ENCODE measurements at regions not wholly inside any gene's neighbourhood (a gene's known extent, or its start where the extent isn't known, plus 50 kb on each side); places are given as distances from the start of the nearest gene placed in this dataset.

- no peak for DNase-seq
These were observed 636.9 kb upstream of the BOD1L1 start for GRCh38 chr4:14264437-14264836.

GRCh38 chr4:14265651-14266050, 638.1 kb upstream of the BOD1L1 start:
- DNase-seq: no peak

- peak; percentile 41 for DNase-seq
These were observed 640.0 kb upstream of the BOD1L1 start for GRCh38 chr4:14267373-14268060.

GRCh38 chr4:14269824-14270223, 642.3 kb upstream of the BOD1L1 start:
- no peak for DNase-seq

GRCh38 chr4:14272206-14272605, 644.7 kb upstream of the BOD1L1 start:
- DNase-seq: no peak

- no peak for DNase-seq
These were observed 650.0 kb upstream of the BOD1L1 start for GRCh38 chr4:14277505-14277904.

- no peak for DNase-seq
These were observed 653.0 kb upstream of the BOD1L1 start for GRCh38 chr4:14280567-14280966.

GRCh38 chr4:14284578-14284977, 657.1 kb upstream of the BOD1L1 start:
- DNase-seq: no peak

GRCh38 chr4:14289708-14290107, 662.2 kb upstream of the BOD1L1 start:
- DNase-seq: no peak

GRCh38 chr4:14293582-14293981, 666.1 kb upstream of the BOD1L1 start:
- no peak for DNase-seq

- no peak for DNase-seq
These were observed 667.1 kb upstream of the BOD1L1 start for GRCh38 chr4:14294611-14295010.

- DNase-seq: no peak
These were observed 671.6 kb upstream of the BOD1L1 start for GRCh38 chr4:14299166-14299565.

- DNase-seq: no peak
These were observed 674.5 kb upstream of the BOD1L1 start for GRCh38 chr4:14302021-14302420.

GRCh38 chr4:14303856-14304255, 676.3 kb upstream of the BOD1L1 start:
- DNase-seq: no peak

- DNase-seq: no peak
These were observed 680.7 kb upstream of the BOD1L1 start for GRCh38 chr4:14308229-14308651.

GRCh38 chr4:14309431-14309830, 681.9 kb upstream of the BOD1L1 start:
- DNase-seq: no peak

GRCh38 chr4:14313757-14314156, 686.2 kb upstream of the BOD1L1 start:
- DNase-seq: no peak

GRCh38 chr4:14315129-14315528, 687.2 kb upstream of the CPEB2 start:
- DNase-seq: no peak

GRCh38 chr4:14317351-14317750, 684.9 kb upstream of the CPEB2 start:
- DNase-seq: no peak

GRCh38 chr4:14318671-14319070, 683.6 kb upstream of the CPEB2 start:
- no peak for DNase-seq

GRCh38 chr4:14321723-14322122, 680.6 kb upstream of the CPEB2 start:
- DNase-seq: no peak

- no peak for DNase-seq
These were observed 679.1 kb upstream of the CPEB2 start for GRCh38 chr4:14323191-14323590.

- no peak for DNase-seq
These were observed 673.1 kb upstream of the CPEB2 start for GRCh38 chr4:14329228-14329627.

GRCh38 chr4:14333616-14334015, 668.7 kb upstream of the CPEB2 start:
- no peak for DNase-seq

GRCh38 chr4:14334166-14334565, 668.1 kb upstream of the CPEB2 start:
- DNase-seq: no peak

Data from NCI-H1436 treated with DMSO at 0.1 percent for 48 hours (cell line).